HepG2 (cell line): ENCODE measurements at regions not wholly inside any gene's neighbourhood (a gene's known extent, or its start where the extent isn't known, plus 50 kb on each side); places are given as distances from the start of the nearest gene placed in this dataset.

Experiments
- POLR2A ChIP-seq, 2 experiments: IDR thresholded peaks; 2 replicates each; pipeline ENCODE4 v1.6.1; 2011; ENCODE audit warnings: low read depth in 2 of 2, low read length in 2 of 2, mild to moderate bottlenecking in 1 of 2, moderate library complexity in 1 of 2; ENCODE audit not compliant: insufficient read depth in 1 of 2
- TARDBP ChIP-seq: sonication (generic); formaldehyde crosslinking; IDR thresholded peaks from 2 replicates; pipeline ENCODE4 v1.8.0; 2022; ENCODE audit warnings: mild to moderate bottlenecking, missing genetic modification reagents
- TCF12 ChIP-seq, 2 experiments: fragments of 450-650 bp in 1 of 2; sonication (generic) in 1 of 2; formaldehyde crosslinking in 1 of 2; IDR thresholded peaks; 2 replicates each; pipeline versions ENCODE4 v1.6.1 to v1.8.0; 2017 to 2022; ENCODE audit warnings: antibody characterized with exemption in 1 of 2, mild to moderate bottlenecking in 1 of 2, missing genetic modification reagents in 1 of 2, moderate library complexity in 1 of 2
- ZNF615 ChIP-seq: sonication (generic); formaldehyde crosslinking; IDR thresholded peaks from 2 replicates; pipeline ENCODE4 v1.5.0; 2020; ENCODE audit warnings: mild to moderate bottlenecking, missing genetic modification reagents, borderline replicate concordance
- TF ChIP-seq, protein P1 (sequence below): sonication (generic); formaldehyde crosslinking; IDR thresholded peaks from 2 replicates; pipeline ENCODE4 v1.4.0; 2020; ENCODE audit warnings: missing genetic modification reagents

DNA sequence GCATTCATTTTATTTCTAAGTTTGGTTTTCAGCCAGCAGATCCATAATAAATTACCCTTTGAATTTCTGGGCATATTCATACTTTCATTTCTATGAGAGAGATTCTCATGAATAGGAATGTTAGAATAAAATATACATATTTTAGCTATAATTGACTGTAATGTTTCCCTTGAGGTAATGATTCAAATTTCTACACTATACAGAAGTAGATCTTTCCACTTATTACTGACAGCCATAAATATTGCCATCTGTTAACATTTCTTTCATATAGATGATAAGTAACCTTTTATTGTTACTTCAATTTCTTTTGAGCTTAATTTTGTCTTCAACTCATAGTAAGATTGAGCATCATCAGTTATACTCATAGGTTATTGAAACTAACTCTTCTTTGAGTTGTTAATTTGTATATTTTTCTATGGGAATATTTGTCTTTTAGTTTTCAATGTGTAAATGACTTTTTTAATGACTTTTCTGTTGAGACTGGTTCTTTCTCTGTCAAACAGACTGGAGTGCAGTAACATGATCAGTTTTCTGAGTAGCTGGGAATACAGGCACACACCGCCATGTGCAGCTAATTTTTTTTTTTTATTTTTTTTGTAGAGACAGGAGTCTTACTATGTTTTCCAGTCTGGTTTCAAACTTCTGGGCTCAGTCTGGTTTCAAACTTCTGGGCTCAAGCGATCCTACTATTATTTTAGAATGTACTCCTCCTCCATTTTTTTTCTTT, 991.6 kb downstream of the SLC6A15 start:
- TF ChIP-seq TARDBP (CRISPR knock-in tag) (no peak), POLR2A (IDR thresholded peaks at IDR 0.05; ENCODE audit: insufficient read depth in 1 of 2, low read depth in 2 of 2, low read length in 2 of 2) (no peak), TCF12 (IDR thresholded peaks at IDR 0.05) (no peak), TCF12 (CRISPR knock-in tag; IDR thresholded peaks at IDR 0.05) (no peak), ZNF615 (CRISPR knock-in tag) (no peak)
- TF ChIP-seq, protein P1, sequence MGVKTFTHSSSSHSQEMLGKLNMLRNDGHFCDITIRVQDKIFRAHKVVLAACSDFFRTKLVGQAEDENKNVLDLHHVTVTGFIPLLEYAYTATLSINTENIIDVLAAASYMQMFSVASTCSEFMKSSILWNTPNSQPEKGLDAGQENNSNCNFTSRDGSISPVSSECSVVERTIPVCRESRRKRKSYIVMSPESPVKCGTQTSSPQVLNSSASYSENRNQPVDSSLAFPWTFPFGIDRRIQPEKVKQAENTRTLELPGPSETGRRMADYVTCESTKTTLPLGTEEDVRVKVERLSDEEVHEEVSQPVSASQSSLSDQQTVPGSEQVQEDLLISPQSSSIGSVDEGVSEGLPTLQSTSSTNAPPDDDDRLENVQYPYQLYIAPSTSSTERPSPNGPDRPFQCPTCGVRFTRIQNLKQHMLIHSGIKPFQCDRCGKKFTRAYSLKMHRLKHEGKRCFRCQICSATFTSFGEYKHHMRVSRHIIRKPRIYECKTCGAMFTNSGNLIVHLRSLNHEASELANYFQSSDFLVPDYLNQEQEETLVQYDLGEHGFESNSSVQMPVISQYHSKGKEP (CRISPR knock-in tag) = no peak
